HG03432 (cell line): ENCODE measurements at regions not wholly inside any gene's neighbourhood (a gene's known extent, or its start where the extent isn't known, plus 50 kb on each side); places are given as distances from the start of the nearest gene placed in this dataset.

Source experiments
- ATAC-seq: cut with Tn5 transposase; IDR thresholded peaks from one replicate; pipeline ENCODE4 v1.9.1; 2021; ENCODE audit warnings: mild to moderate bottlenecking, moderate library complexity; ENCODE audit not compliant: unreplicated experiment

GRCh38 chr22:19640306-19640705 lies 74.0 kb upstream of the SEPTIN5 start:
- ATAC-seq, result no peak

- no peak for ATAC-seq
Measured at GRCh38 chr22:19641254-19641982, 72.9 kb upstream of the SEPTIN5 start.

GRCh38 chr22:19641983-19642451 lies 72.3 kb upstream of the SEPTIN5 start:
- ATAC-seq, result no peak

GRCh38 chr22:19643448-19644313 lies 70.6 kb upstream of the SEPTIN5 start:
- ATAC-seq, result no peak

- no peak for ATAC-seq
Measured at GRCh38 chr22:19644314-19645223, 69.7 kb upstream of the SEPTIN5 start.

GRCh38 chr22:19645391-19645790 lies 68.9 kb upstream of the SEPTIN5 start:
- ATAC-seq, result no peak

GRCh38 chr22:19645905-19646304 lies 68.4 kb upstream of the SEPTIN5 start:
- no peak for ATAC-seq

GRCh38 chr22:19646383-19646782 lies 67.9 kb upstream of the SEPTIN5 start:
- no peak for ATAC-seq

- no peak for ATAC-seq
Measured at GRCh38 chr22:19648419-19648929, 65.8 kb upstream of the SEPTIN5 start.

- no peak for ATAC-seq
Measured at GRCh38 chr22:19652316-19652715, 62.0 kb upstream of the SEPTIN5 start.

GRCh38 chr22:19654338-19654987 lies 59.8 kb upstream of the SEPTIN5 start:
- no peak for ATAC-seq

- ATAC-seq, result no peak
Measured at GRCh38 chr22:19655399-19655798, 58.9 kb upstream of the SEPTIN5 start.

- no peak for ATAC-seq
Measured at GRCh38 chr22:19656541-19657251, 57.6 kb upstream of the SEPTIN5 start.

GRCh38 chr22:19657252-19658056 lies 56.8 kb upstream of the SEPTIN5 start:
- ATAC-seq, result no peak

GRCh38 chr22:19658057-19658966 lies 56.0 kb upstream of the SEPTIN5 start:
- no peak for ATAC-seq

GRCh38 chr22:19658967-19659804 lies 55.1 kb upstream of the SEPTIN5 start:
- no peak for ATAC-seq

GRCh38 chr22:19659805-19660345 lies 54.4 kb upstream of the SEPTIN5 start:
- no peak for ATAC-seq
